HK-2 (cell line): ENCODE measurements at regions not wholly inside any gene's neighbourhood (a gene's known extent, or its start where the extent isn't known, plus 50 kb on each side); places are given as distances from the start of the nearest gene placed in this dataset.

ENCODE experiments used
- DNase-seq: peaks from one replicate; pipeline ENCODE4 v3.0.0-alpha.2; 2018; ENCODE audit not compliant: unreplicated experiment

DNA sequence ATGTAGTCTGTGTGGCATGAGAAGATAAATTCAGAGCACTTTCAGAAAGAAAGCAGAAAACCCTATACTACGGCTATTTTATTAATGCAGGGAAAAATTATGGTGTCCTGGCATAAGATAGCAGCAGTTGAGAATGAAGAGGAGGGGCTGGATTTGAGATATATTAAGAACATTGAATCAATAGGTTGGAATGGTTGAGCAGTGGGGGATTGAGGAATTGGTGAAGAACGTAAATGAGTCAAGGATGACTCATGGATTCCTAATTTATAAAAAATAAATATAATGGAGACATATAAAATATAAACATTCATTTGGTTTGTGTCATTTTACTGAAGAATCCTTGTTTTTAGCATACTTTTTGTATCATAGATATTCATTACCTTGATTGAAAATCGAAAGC, 234.3 kb upstream of the ADAMTS5 start:
- no peak for DNase-seq

DNA sequence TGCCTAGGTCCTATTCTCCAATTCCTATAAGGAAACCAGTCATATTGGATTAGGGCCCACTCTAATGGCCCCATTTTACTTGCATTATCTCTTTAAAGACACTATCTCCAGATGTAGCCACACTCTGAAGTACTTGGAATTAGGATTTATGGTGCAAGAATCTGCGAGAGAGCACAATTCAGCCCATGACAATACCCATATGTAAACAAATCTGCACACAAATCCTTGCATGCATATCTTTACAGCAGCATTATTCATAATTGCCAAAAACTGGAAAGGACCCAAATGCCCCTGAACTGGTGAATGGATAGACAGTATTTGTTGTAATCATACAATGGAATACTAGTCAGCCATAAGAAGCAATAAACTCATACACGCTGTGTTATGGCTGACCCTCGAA, 229.8 kb upstream of the ADAMTS5 start:
- no peak for DNase-seq

DNA sequence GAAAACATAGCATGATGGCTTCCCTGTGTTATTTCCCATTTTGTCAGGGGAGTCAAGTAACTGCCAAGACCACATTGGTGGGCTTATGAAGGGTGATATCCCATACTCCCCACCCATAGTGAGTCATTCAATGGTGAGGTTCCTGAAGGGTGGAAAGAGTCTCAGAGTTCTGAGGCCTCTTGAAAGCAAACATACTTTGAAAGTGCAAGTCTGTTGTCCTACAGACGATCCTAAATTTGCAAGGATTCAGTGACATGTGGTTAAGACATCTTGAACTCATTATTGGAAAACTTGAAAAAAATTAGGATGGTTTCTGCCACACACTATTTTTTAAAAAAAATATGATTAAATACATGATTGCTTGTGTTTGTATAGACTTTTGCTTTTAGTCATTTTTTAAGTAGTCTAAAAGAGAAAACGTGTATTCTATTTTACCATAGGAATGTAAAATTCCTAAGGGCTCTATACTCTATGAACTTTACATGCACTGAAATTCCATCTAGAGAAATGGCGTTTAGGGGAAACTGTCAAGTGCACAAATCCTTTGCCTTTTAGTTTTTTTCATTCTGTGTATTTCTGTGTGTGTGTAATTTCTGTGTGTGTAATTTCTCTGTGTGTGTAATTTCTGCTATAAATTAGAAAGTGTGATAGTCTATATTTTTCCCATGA, 225.5 kb upstream of the ADAMTS5 start:
- no peak for DNase-seq

DNA sequence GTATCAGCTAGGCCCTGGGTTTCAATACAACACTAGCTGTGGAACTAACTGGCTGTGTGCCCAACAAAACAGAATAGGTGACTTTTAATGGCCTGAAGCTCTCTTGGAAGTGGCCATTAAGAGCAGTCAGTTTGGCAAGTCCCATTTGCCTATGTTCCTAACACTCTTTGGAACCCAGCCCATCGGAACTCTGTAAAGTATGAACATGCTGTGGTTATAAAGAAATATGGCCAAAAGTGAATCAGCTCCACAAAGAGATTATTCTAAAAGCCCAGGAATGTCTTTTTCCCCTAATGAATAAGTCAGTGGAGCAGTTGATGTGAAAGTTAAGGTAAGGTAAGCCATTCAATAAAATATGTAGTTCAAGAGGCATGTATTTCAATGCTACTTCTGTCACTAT, 223.7 kb upstream of the ADAMTS5 start:
- DNase-seq: no peak

DNA sequence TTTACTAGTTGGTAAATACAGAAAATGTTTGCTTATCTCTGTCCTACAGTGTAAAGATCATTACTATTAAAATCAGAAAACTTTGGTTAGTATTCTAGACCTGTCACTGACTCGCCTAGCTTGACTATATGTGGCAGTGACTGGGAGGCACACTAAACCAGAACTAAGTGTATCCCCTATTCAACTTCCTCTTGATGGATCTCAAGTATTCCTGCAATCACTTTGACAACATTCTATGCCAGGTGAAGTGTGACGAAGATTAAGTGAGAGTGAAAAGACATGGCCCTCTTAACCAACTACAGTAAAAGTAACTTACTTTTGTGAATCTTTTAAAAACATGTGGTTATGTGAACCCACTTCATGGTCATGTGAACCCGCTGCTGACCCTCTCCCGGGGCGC, 223.0 kb upstream of the ADAMTS5 start:
- no peak for DNase-seq

DNA sequence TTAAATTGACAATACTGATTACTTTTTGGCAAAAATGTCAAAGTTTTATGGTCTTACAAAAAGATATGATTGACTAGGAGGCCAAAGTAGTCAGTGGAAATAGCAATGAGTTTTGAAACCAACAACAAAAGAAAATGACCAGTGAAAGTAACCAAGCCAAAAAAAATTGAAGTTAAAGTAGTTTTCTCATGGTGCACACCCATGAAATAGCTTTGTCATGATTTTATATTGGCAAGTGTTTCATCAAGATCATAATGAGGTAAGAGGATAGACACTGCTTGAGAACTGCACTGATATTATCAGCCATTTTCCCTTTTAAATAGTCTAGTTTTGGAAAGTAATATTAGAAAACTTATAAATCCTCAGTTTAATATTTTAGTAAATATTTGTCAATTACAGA, 206.2 kb upstream of the ADAMTS5 start:
- no peak for DNase-seq

DNA sequence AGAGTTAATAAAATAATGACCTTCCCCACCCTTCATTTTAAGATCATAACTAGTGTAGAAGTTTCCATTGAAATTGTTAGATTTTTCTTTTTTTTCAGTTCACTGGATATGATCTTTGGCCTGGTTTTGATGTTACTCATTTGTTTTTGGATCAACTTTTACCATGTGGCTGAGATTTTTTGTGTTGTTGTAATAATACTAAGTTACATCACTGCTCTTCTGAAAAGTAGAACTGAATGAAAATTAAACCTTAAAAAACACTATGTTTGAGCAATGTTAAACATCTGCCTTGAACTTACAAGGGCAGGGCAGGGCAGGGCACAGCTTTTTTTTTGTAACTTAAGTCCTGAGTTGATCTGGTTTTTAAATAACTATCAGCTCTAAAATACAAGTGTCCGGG, 204.8 kb upstream of the ADAMTS5 start:
- no peak for DNase-seq

DNA sequence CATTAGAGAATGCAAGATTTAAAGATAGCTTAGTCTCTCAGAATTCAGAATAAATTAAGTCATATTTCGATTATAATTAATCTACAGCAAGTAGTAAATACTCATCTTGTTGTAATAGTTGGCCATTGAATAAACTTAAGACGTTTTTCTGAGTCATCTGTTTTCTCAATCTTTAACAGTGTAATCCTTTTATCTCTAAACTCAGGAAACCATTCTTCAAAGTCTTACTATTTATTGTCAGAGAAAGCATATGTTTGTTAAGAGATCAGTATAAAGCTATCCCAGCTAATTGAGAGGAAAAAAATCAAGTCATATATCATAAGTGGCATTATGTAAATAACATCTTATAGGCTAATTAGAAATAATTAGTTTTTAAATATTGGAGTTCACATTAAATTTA, 201.2 kb upstream of the ADAMTS5 start:
- DNase-seq: no peak

DNA sequence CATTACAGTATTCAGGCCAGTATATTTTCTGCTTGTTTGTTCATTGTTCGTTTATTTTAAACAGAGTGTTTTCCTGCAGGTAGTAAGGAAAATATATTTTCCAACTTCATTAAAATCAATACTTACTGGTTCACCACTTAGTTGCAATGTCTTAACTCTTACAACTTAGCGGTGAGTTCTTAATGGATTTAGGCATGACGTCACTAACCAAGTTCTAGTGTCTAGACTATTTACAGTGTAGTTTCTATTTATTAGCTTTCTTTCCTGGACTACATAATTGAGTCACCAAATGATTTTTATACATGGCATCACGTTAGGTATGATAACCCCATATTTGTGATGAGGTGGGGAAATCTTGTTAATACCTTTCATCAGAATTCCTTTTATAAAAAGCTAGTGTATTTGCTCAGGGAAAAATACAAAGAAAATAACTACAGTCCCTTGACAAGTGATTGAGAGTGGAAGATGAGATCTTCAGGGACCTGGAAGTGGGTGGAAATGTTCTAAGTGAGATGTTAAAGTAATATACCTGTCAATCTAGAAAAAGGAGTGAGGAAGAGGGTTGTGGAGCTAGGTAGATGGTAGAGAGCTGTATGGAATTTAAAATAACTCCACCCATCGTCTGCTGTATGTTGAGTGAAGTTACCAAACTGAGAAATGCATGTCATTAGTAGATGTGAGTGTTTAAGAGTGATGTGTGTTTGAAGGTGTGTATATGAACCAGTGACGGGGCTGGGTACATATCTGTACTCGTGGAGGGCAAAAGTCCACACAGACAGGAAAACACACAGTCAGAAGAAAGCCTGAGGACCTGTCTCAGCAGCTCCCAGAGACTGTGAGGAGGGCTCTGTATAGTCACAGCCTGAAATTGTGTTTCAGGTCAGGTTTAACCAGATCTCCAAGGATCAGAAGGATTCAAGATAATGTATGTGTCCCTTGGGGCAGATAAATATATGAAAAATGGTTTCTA, 197.6 kb upstream of the ADAMTS5 start:
- DNase-seq: no peak

DNA sequence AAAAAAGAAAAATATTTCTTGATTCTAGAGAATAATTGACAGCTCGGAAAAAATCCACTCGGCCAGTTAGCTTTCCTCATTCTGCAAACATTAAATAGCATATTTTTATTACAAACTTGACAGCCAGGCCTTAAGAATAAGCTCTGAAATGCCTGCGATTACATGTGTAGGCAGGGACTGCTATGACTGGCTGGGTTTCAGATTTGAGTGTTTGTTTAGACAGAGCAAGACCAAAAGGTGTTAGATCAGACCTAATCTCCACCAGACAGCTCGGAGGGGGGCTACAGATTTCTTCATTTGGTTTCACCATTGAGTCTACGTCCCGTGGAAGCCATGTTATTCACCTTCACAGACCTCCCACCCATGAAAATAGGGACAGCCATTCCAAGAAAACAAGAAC, 192.1 kb upstream of the ADAMTS5 start:
- no peak for DNase-seq

DNA sequence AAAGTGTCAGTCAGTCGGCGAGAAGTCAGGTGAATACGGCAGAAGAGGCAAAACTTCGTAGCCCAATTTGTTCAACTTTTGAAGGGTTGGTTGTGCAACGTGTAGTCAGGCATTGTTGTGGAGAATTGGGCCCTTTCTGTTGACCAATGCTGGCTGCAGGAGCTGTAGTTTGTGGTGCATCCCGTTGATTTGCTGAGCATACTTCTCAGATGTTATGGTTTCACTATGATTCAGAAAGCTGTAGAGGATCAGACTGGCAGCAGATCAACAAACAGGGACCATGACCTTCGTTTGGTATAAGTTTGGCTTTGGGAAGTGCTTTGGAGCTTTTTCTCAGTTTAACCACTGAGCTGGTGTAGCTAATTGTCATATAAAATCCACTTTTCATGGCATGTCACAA, 190.2 kb upstream of the ADAMTS5 start:
- DNase-seq: no peak

DNA sequence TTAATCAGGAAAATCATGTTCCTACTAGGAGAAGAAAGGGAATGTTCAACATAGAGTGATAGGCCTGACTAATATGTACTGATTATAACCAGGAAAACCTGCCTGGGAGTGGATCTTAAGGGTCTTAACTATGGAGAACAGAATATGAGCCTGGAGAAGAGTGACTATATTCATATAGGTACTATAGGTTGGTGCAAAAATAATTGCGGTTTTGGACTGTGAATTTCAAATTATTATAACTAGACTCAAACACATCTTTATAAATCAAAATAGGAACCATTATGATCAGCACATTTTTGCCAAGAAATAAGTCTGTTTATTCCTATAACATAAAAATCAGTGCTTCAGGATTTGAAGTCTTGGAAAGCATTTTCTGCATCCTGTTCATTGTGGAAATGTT, 189.8 kb upstream of the ADAMTS5 start:
- DNase-seq: no peak

DNA sequence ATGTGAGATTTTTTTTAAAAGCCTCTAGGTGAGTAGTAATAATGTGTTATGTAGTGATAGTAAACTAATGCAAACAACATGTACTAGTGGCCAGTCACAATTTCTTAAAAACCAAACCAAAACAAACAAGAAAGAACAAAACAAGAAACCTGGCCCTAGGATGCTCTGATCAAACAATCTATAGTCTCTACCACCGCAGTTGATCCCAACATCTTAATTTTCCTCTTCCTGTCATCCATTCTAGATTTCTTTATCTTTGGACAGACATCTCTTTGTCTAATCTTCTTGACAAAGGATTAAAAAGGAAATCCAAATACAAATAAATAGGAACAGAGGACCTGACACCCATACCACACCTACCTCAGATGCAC, 188.2 kb upstream of the ADAMTS5 start:
- no peak for DNase-seq

DNA sequence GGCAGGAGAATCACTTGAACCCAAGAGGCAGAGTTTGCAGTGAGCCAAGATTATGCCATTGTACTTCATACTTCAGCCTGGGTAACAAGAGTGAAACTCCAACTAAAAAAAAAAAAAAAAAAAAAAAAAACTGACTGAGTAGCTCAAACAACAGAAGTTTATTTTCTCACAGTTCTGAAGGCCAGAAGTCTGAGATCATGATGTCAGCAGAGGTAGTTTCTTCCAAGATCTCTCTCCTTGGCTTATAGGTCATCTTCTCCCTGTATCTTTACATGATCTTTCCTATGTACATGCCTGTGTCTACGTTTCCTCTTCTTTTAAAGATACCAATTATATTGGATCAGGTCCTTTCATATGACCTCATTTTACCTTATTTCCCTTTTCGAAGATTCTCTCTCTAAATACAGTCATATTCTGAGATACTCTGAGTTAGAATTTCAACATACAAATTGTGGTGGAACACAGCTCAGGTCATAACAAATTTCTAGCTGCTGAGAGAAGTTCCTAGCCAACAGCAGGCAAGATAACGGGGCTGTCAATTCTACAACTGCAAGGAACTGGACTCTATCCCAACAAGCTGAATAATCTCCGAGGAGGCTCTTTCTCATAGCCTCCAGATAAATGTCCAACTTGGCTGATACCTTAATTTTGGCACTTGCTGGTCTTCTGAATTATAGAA, 187.7 kb upstream of the ADAMTS5 start:
- DNase-seq: no peak

DNA sequence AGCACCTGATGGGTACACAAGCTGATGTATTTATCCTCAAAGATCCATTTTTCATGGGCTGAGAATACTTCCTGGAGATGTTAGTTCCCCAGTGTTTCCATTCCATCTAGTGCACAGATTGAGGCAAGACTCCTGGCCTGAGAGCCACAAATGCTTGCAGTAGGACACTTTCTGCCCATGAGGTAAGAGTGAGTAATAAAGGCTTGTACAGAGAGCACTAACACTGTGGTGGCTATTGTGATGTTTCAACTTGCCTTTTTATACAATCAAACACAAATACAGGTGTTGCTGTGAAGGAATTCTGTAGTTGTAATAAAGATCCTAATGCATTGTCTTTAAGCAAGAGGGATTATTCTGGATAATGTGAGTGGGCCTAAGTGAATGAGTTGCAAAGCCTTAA, 186.1 kb upstream of the ADAMTS5 start:
- DNase-seq: no peak

DNA sequence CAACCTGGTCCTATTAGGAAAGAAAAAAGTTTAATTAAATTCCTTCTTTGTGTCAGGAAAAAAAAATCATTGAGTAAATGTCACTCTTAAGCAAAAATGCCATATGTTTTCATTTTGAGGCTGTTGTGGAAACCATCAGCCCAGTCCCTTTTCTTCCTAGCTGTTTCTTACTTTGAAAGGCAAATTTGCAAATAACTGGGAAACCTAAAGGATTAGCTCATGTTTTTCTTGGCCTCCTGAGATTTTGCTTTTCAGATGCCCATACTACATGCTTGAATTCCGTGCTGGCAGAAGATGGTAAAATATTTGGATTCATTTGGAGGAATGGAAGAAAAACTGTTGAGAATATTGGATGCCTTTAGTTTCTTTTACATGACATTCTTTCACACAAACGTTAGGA, 182.1 kb upstream of the ADAMTS5 start:
- DNase-seq: no peak

DNA sequence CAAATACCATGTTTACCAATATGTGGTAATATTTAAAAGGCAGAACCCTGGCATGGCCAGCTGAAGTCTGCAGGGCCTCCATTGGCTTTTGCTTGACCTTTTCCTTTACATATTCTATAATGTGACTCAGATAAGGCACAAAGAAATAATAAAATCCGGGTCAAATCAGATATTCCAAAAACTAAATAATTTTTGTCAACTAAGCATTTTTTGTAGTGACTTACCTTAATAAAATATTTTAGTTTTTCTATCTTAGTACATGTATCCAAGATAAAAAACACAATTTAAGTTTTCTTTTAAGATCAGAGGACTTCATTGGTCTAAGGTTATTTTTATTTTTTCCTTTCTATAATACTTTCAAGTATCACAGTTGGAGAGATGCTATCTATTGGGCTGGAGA, 179.4 kb upstream of the ADAMTS5 start:
- no peak for DNase-seq

DNA sequence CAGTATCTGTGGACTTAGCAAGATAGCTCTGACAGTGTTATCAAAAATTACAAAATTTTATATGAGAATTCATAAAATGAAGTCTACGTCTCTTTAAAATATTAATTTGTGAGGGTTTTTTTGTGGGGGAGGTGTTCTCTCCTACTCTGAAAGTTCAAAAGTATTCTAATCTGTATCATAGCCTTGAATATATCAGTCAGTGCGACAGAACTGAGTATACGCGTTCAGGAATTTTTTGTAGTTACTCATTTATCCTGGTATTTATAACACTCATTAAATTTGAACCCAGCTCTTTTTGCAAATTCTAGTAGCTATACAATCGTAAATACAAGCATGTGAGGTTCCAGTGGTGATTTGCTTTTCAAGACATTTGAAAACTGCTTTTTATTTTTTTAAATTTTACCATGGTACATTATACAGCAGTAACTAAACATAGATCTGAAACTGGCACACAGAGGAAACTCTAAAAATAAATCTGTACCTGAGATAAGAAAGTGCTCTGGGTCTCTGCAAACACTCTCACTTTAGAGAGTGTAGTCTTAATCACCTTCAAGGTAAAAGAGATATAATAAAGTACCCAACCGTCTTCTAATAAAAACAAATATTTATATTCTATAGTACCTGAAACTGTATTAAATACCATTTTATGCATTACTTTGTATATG, 178.4 kb upstream of the ADAMTS5 start:
- no peak for DNase-seq

DNA sequence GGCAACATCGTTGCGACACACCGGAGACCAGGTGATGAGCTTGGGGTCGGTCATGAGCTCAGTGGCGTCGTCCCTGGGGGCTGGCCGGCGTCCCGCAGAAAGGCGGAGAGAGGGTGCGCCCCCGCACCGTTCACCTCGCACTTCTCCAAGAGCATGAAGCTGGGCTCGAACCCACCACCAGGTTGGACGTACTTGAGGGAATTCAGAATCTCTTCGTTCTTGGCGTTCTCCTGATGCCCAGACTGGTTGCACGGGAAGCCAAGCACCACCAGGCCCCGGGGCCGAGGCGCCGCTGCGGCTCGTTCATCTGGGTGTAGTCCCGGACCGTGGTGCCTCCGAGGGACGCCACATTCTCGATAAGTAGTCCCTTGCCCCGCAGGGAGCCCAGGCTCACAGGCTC, 176.6 kb upstream of the ADAMTS5 start:
- DNase-seq: no peak

DNA sequence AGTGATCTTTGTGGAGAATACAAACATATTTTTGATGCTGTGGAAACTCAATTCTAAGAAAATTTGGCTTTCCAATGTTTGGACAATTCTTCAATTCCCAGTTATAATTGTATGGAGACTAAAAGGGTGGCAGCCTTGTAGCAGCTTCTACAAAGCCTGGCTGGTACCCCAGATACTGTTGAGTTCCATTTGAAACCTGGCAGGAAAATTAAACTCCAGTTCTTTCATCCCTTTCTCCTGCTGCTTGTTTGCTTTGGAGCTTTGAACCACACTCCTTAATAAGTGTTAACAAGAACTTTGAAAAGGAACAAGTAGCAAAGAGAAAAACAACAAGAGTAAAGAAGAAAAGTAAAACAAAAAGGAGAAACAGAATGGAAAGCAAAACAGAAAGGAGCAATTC, 172.6 kb upstream of the ADAMTS5 start:
- DNase-seq: no peak

DNA sequence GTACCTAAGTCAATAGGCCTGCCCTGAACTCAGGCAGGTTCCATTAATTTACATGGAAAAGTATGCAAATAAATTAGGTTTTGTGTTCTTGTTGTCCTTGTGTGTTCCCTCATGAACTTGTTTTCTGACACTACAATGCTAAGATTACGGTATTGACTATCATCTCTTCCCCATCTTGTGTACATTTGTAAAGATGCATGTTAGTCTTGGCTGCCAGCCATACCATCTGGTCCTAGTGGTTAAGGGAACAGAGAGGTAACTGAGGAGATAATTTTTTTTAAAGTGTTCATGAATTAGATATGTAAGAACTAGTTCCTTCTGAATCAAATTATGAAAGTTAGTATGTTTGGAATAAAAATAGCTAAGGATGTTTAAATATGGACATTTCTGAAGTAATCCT, 167.6 kb upstream of the ADAMTS5 start:
- no peak for DNase-seq

DNA sequence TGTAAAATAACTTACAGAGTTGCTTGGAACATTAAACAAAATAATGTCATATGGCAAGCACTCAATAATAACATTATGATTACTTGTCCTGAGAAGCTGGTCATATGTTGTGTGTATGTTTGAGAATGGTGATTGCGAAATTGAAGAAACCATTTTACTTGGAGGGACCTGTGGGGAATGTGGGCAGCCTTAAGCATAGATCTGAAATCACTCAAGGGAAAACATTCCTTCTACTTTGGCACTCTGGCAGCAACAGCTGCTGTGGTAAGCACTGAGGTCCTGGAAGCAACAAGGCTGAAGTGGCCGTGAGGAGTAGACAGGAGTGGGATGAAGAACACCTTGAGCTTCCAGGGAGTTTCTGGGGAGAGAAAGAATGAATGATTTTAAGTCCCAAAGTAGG, 165.4 kb upstream of the ADAMTS5 start:
- DNase-seq: no peak
